ENCODE measurements at regions not wholly inside any gene's neighbourhood (a gene's known extent, or its start where the extent isn't known, plus 50 kb on each side); places are given as distances from the start of the nearest gene placed in this dataset.

DNA sequence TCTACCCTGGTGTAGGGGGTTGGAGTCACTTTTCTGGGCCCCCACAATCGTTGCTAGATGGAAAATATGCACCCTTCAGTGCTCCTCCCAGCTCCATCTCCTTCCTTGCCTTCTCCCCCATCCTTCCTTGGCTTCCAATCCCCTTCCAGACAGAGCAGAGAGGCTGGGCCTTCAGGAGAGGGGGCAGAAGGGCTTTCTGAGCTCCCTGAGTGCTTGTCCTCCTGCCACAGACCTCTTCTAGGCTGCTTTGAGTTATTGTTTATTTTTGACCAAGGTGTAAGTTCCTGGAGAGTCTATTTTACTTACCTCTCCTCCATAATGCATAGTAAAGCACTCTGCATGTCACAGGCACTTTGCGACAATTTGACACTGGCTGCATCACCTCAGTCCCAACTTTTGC is 96.4 kb upstream of the CNKSR3 start:
- DNase-seq, result no peak
- WGBS (ENCODE audit: insufficient coverage), result 100% methylated on average over 1 of the region's 2 CpGs
- Histone ChIP-seq H3K9me3 (ENCODE audit: control extremely low read depth in 1 of 5, control insufficient read depth in 4 of 5, insufficient read depth in 2 of 5, low read depth in 1 of 5, low read length in 4 of 5) (no peaks in the 10 kb centered on the region), H3K27ac (ENCODE audit: insufficient read depth in 1 of 2, low read depth in 1 of 2, low read length in 2 of 2, poor library complexity in 1 of 2, severe bottlenecking in 2 of 2) (no peak overlapping the region), H3K36me3 (ENCODE audit: control insufficient read depth in 4 of 4, insufficient read depth in 4 of 4, low read length in 3 of 4) (no peaks in the 10 kb centered on the region), H3K4me1 (ENCODE audit: control extremely low read depth in 1 of 4, control insufficient read depth in 4 of 4, insufficient read depth in 4 of 4, low read length in 3 of 4) (no peaks in the 10 kb centered on the region), H3K27me3 (replicated peaks in 2 of 5; ENCODE audit: control insufficient read depth in 4 of 5, insufficient read depth in 5 of 5, low read length in 4 of 5) (no peaks in the 10 kb centered on the region), H3K4me3 (ENCODE audit: control insufficient read depth in 1 of 7, extremely low read depth in 1 of 7, insufficient read depth in 4 of 7, low read depth in 2 of 7, low read length in 6 of 7) (no peak overlapping the region)
- CTCF ChIA-PET, result no interaction called here
- POLR2A ChIA-PET, result no interaction called here

DNA sequence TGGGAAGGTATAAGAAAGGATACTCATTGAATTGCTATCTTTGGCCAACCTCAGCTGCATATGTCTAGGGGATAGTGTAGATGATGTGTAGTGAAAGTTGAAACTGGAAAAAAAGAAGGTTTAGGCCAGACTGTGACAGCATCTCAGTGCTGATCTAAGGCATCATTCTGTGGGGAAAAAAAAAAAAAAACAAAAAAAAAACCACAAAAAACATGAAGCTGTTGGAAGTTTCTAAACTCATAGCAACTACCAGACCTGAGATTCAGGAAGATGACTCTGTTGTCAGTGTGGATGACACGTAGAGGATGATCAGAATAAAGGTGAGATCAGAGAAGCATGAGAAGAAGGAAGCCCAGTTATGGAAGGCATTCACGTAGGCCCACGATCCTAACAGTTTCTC is 100.8 kb upstream of the CNKSR3 start:
- Histone ChIP-seq H3K27me3 (replicated peaks in 2 of 5; ENCODE audit: control insufficient read depth in 4 of 5, insufficient read depth in 5 of 5, low read length in 4 of 5) (no peaks in the 10 kb centered on the region), H3K27ac (ENCODE audit: insufficient read depth in 1 of 2, low read depth in 1 of 2, low read length in 2 of 2, poor library complexity in 1 of 2, severe bottlenecking in 2 of 2) (no peak overlapping the region), H3K4me1 (ENCODE audit: control extremely low read depth in 1 of 4, control insufficient read depth in 4 of 4, insufficient read depth in 4 of 4, low read length in 3 of 4) (no peaks in the 10 kb centered on the region), H3K4me3 (ENCODE audit: control insufficient read depth in 1 of 7, extremely low read depth in 1 of 7, insufficient read depth in 4 of 7, low read depth in 2 of 7, low read length in 6 of 7) (no peak overlapping the region), H3K9me3 (ENCODE audit: control extremely low read depth in 1 of 5, control insufficient read depth in 4 of 5, insufficient read depth in 2 of 5, low read depth in 1 of 5, low read length in 4 of 5) (no peaks in the 10 kb centered on the region), H3K36me3 (ENCODE audit: control insufficient read depth in 4 of 4, insufficient read depth in 4 of 4, low read length in 3 of 4) (no peaks in the 10 kb centered on the region)
- DNase-seq, result no peak
- WGBS (ENCODE audit: insufficient coverage), result 86% methylated on average over 1 of the region's 3 CpGs
- ChIA-PET POLR2A (no interaction called here), CTCF (no interaction called here)

DNA sequence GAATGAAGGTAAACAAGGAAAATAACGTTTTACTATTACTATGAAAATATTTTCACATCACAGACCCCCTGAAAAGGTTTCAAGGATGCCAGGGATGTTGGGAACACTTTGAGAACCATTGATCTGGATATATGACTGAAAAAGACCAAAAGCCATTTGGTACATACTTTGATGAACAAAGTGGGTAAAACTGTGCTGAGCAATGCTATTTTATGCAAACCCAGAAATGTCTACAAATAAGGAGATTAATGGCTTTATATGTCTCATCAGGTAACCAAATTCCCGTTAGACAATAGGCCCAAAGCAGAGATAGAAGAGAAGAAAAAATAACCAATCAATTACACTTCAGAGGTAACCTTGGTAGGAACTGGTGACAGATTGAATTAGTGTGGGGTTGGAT is 101.4 kb upstream of the CNKSR3 start:
- ChIA-PET POLR2A (no interaction called here), CTCF (no interaction called here)
- Histone ChIP-seq H3K27ac (ENCODE audit: insufficient read depth in 1 of 2, low read depth in 1 of 2, low read length in 2 of 2, poor library complexity in 1 of 2, severe bottlenecking in 2 of 2) (no peak overlapping the region), H3K4me3 (ENCODE audit: control insufficient read depth in 1 of 7, extremely low read depth in 1 of 7, insufficient read depth in 4 of 7, low read depth in 2 of 7, low read length in 6 of 7) (no peak overlapping the region), H3K4me1 (ENCODE audit: control extremely low read depth in 1 of 4, control insufficient read depth in 4 of 4, insufficient read depth in 4 of 4, low read length in 3 of 4) (no peaks in the 10 kb centered on the region), H3K27me3 (replicated peaks in 2 of 5; ENCODE audit: control insufficient read depth in 4 of 5, insufficient read depth in 5 of 5, low read length in 4 of 5) (no peaks in the 10 kb centered on the region), H3K9me3 (ENCODE audit: control extremely low read depth in 1 of 5, control insufficient read depth in 4 of 5, insufficient read depth in 2 of 5, low read depth in 1 of 5, low read length in 4 of 5) (no peaks in the 10 kb centered on the region), H3K36me3 (ENCODE audit: control insufficient read depth in 4 of 4, insufficient read depth in 4 of 4, low read length in 3 of 4) (no peaks in the 10 kb centered on the region)
- WGBS (ENCODE audit: insufficient coverage), result no CpG with 5 or more reads among the region's 2 CpGs
- no peak for DNase-seq

DNA sequence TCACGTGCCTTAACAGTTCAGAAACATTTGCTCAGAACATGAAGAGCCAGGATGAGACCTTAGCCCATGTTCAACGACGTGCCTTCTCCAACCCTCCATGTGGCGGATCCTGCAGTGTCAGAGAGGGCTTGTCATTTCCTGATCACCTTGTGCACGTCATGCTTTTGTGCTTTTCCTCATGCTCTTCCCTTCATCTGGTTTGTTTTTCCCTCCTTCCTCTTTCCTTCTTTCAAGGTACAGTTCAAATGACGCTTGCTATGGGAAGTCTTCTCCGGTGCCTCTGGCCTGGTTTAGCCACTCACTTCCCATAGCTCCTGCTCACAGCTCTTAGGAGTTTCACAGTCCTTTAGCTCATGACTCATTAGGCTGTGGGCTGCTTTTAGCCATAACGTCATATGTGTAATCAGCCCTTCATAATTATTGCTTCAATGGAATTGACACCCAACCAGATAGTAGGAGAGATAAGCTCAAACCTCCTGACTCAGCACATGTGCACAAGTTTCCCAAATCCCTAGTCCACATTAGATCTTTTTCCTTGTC is 102.7 kb upstream of the CNKSR3 start:
- no peak for DNase-seq
- WGBS (ENCODE audit: insufficient coverage), result 93% methylated on average over 8 of the region's 8 CpGs
- POLR2A ChIA-PET, result no interaction called here
- Histone ChIP-seq H3K27ac (ENCODE audit: insufficient read depth in 1 of 2, low read depth in 1 of 2, low read length in 2 of 2, poor library complexity in 1 of 2, severe bottlenecking in 2 of 2) (no peak overlapping the region), H3K9me3 (ENCODE audit: control extremely low read depth in 1 of 5, control insufficient read depth in 4 of 5, insufficient read depth in 2 of 5, low read depth in 1 of 5, low read length in 4 of 5) (no peaks in the 10 kb centered on the region), H3K27me3 (replicated peaks in 2 of 5; ENCODE audit: control insufficient read depth in 4 of 5, insufficient read depth in 5 of 5, low read length in 4 of 5) (no peaks in the 10 kb centered on the region), H3K4me1 (ENCODE audit: control extremely low read depth in 1 of 4, control insufficient read depth in 4 of 4, insufficient read depth in 4 of 4, low read length in 3 of 4) (no peaks in the 10 kb centered on the region), H3K36me3 (ENCODE audit: control insufficient read depth in 4 of 4, insufficient read depth in 4 of 4, low read length in 3 of 4) (no peaks in the 10 kb centered on the region), H3K4me3 (ENCODE audit: control insufficient read depth in 1 of 7, extremely low read depth in 1 of 7, insufficient read depth in 4 of 7, low read depth in 2 of 7, low read length in 6 of 7) (no peak overlapping the region)
- CTCF ChIA-PET, result interaction anchor here (1.3 kb wide), 1 partner anchor 9 kb away, joined by 3 read pairs; no protein-coding TSS in a partner anchor

DNA sequence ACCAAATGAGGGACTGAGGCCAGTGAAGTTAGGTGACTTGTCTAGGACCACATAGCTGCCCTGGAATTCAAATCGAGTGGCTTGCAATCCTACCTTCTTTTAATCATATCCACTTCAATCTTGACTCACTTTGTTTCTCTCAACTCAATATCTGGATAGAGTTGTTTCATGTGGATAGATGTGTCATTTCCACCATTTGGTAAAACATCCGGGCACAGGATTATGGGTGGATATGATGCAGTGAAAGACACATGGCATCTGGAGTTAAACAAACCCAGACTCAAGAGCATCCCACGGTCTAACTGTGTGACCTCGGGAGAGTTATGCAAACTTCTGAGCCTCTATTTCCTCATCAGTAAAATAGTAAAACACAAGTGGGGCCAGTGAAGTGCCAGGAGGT is 103.6 kb upstream of the CNKSR3 start:
- H3K4me3 ChIP-seq (ENCODE audit: control insufficient read depth in 1 of 7, extremely low read depth in 1 of 7, insufficient read depth in 4 of 7, low read depth in 2 of 7, low read length in 6 of 7), result no peak overlapping the region
- no peak for DNase-seq
- no peak overlapping the region for H3K27ac ChIP-seq (ENCODE audit: insufficient read depth in 1 of 2, low read depth in 1 of 2, low read length in 2 of 2, poor library complexity in 1 of 2, severe bottlenecking in 2 of 2)
- ChIA-PET POLR2A (no interaction called here), CTCF (interaction anchor here (1.3 kb wide), 1 partner anchor 9 kb away, joined by 3 read pairs; no protein-coding TSS in a partner anchor)
- WGBS (ENCODE audit: insufficient coverage), result 90% methylated on average over 2 of the region's 4 CpGs
- no peaks in the 10 kb centered on the region for H3K27me3 ChIP-seq (replicated peaks in 2 of 5; ENCODE audit: control insufficient read depth in 4 of 5, insufficient read depth in 5 of 5, low read length in 4 of 5)
- no peaks in the 10 kb centered on the region for H3K4me1 ChIP-seq (ENCODE audit: control extremely low read depth in 1 of 4, control insufficient read depth in 4 of 4, insufficient read depth in 4 of 4, low read length in 3 of 4)
- no peaks in the 10 kb centered on the region for H3K36me3 ChIP-seq (ENCODE audit: control insufficient read depth in 4 of 4, insufficient read depth in 4 of 4, low read length in 3 of 4)
- no peaks in the 10 kb centered on the region for H3K9me3 ChIP-seq (ENCODE audit: control extremely low read depth in 1 of 5, control insufficient read depth in 4 of 5, insufficient read depth in 2 of 5, low read depth in 1 of 5, low read length in 4 of 5)

DNA sequence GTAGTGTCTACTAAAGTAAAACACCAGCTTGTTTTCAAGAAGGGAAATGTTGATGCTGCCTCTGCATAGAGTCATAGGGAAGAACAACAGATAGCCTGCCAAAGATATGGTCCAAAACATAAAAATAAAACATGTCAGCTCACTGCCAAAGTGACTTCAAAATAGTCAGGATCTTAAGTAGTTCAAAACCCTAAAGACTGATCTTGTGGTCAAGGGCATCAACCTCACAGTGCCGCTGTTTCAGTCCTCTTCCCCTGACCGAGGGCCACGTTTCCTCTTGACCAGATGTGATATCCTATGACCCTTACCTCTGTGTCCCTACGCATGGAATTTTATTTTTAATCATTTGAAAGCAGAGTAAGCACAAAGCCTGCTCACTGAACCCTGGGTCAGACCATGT is 104.2 kb upstream of the CNKSR3 start:
- WGBS (ENCODE audit: insufficient coverage), result 83% methylated on average over 4 of the region's 4 CpGs
- Histone ChIP-seq H3K36me3 (ENCODE audit: control insufficient read depth in 4 of 4, insufficient read depth in 4 of 4, low read length in 3 of 4) (no peaks in the 10 kb centered on the region), H3K27ac (ENCODE audit: insufficient read depth in 1 of 2, low read depth in 1 of 2, low read length in 2 of 2, poor library complexity in 1 of 2, severe bottlenecking in 2 of 2) (no peak overlapping the region), H3K4me3 (ENCODE audit: control insufficient read depth in 1 of 7, extremely low read depth in 1 of 7, insufficient read depth in 4 of 7, low read depth in 2 of 7, low read length in 6 of 7) (no peak overlapping the region), H3K4me1 (ENCODE audit: control extremely low read depth in 1 of 4, control insufficient read depth in 4 of 4, insufficient read depth in 4 of 4, low read length in 3 of 4) (no peaks in the 10 kb centered on the region), H3K9me3 (ENCODE audit: control extremely low read depth in 1 of 5, control insufficient read depth in 4 of 5, insufficient read depth in 2 of 5, low read depth in 1 of 5, low read length in 4 of 5) (no peaks in the 10 kb centered on the region), H3K27me3 (replicated peaks in 2 of 5; ENCODE audit: control insufficient read depth in 4 of 5, insufficient read depth in 5 of 5, low read length in 4 of 5) (no peaks in the 10 kb centered on the region)
- no peak for DNase-seq
- ChIA-PET CTCF (interaction anchor here (1.3 kb wide), 1 partner anchor 8 kb away, joined by 3 read pairs; no protein-coding TSS in a partner anchor), POLR2A (no interaction called here)

DNA sequence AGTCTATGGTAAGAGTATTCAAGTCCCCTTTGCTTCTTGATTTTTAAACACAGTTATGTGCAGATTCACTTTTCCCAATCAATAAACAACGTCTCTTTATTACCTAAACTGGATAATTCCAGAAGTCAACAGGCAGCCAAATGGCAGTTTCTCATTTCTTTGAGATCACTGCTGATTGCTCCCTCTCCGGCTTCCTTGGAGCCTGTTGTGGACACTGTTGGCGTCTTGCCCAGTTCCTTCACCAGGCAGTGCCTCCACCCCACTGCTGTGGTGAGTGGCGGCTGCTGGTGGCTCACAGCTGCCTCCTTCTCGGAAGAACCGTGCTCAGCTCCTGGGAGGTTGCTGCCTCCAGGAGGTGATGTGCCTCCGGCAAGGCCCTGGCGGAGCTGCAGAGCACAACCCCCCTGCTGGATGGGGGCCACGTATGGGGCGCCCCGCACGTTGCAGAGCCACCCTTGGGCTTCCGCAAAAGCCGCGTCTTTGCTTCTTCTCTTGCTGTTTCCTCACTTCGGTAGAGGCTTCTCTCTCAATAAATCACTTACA is 105.1 kb upstream of the CNKSR3 start:
- WGBS (ENCODE audit: insufficient coverage), result 83% methylated on average over 13 of the region's 16 CpGs
- DNase-seq, result peak in 2 of 3 donors; percentile 23 to 33
- CTCF ChIA-PET, result interaction anchor here (0.6 kb wide), 1 partner anchor 64 kb away, joined by 4 read pairs; no protein-coding TSS in a partner anchor

More for the DNA sequence above, 105.1 kb upstream of the CNKSR3 start:
- H3K9me3 ChIP-seq (ENCODE audit: control extremely low read depth in 1 of 5, control insufficient read depth in 4 of 5, insufficient read depth in 2 of 5, low read depth in 1 of 5, low read length in 4 of 5), result no peaks in the 10 kb centered on the region
- POLR2A ChIA-PET, result no interaction called here
- H3K4me3 ChIP-seq (ENCODE audit: control insufficient read depth in 1 of 7, extremely low read depth in 1 of 7, insufficient read depth in 4 of 7, low read depth in 2 of 7, low read length in 6 of 7), result no peak overlapping the region
- H3K27ac ChIP-seq (ENCODE audit: insufficient read depth in 1 of 2, low read depth in 1 of 2, low read length in 2 of 2, poor library complexity in 1 of 2, severe bottlenecking in 2 of 2), result no peak overlapping the region
- H3K27me3 ChIP-seq (replicated peaks in 2 of 5; ENCODE audit: control insufficient read depth in 4 of 5, insufficient read depth in 5 of 5, low read length in 4 of 5), result no peaks in the 10 kb centered on the region
- no peaks in the 10 kb centered on the region for H3K4me1 ChIP-seq (ENCODE audit: control extremely low read depth in 1 of 4, control insufficient read depth in 4 of 4, insufficient read depth in 4 of 4, low read length in 3 of 4)
- H3K36me3 ChIP-seq (ENCODE audit: control insufficient read depth in 4 of 4, insufficient read depth in 4 of 4, low read length in 3 of 4), result no peaks in the 10 kb centered on the region

Data from common myeloid progenitor, CD34-positive (primary cell).